ENCODE measurements at regions not wholly inside any gene's neighbourhood (a gene's known extent, or its start where the extent isn't known, plus 50 kb on each side); places are given as distances from the start of the nearest gene placed in this dataset.

GRCh38 chr18:72342933-72343332 is 201.2 kb downstream of the CBLN2 start:
- DNase-seq, result no peak

- no peak for DNase-seq
These were observed 204.2 kb downstream of the CBLN2 start for GRCh38 chr18:72339976-72340375.

GRCh38 chr18:72336786-72337185 is 207.4 kb downstream of the CBLN2 start:
- peak in 1 of 3 experiments; percentile 61 for DNase-seq

- no peak for DNase-seq
These were observed 214.6 kb downstream of the CBLN2 start for GRCh38 chr18:72329533-72329932.

DNA sequence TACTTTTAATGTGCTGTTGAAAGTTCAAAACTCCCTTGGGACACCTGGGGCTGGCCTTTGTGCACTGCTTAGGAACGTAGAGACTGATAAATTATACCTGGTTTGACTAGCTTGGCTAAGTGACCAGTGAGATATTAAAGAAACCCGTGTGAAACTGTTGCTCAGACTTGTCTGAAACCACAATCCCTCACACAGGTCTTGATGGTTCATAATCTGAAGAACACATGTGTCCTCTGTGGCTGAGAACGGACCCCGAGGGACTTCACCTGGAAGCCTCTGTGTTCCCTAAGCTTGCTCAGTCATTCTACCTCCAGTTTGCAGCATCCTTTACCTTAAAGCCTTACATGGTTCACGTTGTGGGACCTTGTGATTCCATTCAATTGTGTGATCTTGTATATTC is 218.8 kb downstream of the CBLN2 start:
- DNase-seq, result no peak

DNA sequence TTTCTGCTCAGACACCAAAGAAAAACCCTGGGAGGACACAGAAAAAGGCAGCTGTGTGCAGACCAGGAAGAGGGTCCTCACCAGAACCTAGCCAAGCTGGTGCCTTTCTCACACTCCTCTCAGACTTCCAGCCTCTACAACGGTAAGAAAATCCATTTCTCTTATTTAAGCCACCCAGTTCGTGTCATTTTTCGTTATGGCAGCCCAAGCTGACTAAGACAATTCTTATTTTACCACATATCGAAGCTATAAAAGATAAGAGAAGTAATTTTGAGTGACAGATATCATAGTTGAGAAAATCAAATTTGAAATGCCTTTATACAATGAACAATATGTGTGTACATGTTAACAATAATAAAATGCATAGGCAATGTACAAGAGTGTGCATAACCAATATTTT is 219.5 kb downstream of the CBLN2 start:
- no peak for DNase-seq

DNA sequence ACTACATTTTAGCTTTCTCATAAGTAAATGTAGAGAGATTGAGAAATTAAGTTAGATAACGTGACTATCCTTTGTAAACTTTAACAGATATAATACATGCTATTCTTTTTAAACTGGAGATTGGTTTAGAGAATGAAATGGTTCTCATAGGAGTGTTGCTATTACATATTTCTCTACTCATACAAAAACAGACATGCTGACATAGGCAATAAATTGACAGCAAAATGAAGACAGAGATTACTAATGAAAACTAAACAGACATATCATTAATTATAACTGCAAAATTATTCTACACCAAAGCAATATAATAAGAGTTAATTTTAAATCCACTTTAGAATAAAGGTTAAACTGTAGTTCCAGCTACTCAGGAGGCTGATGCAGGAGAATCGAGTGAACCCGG is 227.6 kb downstream of the CBLN2 start:
- no peak for DNase-seq

DNA sequence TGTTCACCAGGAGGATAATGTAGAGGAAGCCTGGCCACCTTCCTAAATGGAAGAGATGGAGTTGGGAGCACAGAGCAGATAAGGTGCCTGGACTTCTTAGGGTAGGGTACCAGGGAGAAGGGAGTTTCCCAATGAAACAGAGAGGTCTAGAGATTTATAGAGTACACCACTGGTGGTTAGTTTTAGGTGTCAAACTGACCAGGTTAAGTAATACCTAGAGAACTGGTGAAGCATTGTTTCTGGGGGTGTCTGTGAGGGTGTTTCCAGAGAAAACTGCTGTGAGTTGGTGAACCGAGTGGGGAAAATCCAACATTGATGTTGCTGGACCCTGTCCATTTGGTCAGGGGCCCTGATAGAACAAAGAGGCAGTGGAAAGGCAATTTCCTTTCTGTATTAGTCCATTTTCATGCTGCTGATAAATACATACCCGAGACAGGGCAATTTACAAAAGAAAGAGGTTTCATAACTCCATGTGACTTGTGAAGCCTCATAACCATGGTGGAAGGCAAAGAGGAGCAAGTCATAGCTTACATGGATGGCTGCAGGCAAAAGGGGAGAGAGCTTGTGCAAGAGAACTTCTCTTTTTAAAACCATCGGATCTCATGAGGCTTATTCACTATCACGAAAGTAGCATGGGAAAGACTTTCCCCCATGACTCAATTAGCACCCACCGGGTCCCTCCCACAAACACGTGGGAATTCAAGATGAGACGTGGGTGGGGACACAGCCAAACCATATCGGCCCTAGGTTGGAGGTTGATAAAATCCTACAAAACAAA is 260.8 kb downstream of the CBLN2 start:
- DNase-seq, result no peak

DNA sequence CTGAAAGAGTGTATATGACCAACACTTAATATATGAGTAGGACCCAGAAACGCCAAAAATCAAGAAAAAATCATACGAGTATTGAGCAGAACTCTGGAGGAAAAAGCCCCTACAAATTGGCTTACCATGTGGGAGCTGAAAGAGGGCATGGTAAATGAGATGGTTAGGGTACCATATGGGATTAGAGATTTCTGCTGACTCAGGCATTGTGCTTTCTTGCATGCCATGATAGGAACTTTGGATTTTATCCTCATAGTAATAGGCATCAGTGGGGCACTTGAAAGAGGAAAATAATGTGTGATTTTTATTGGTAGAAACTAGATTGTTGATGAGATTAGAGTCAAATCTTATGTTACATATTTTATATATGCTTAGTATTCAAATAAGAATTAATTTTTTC is 271.1 kb downstream of the CBLN2 start:
- DNase-seq, result no peak

DNA sequence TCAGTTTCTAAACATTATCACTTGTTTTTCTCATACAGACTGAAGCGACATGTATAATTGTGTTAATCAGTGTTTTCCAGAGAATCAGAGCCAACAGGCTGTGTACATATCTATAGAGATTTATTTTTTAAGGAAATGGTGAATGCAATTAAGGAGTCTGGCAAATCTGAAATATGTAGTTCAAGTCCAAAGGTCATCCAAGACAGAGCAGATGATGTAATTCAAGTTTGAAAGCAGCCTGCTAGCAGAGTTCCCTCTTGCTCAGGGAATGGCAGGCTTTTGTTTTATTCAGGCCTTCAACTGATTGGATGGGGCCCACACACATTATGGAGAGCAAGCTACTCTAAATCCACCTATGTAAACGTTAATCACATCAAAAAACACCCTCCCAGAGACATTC is 282.6 kb downstream of the CBLN2 start:
- DNase-seq, result peak in 1 of 3 experiments; percentile 27

- DNase-seq, result no peak
These were observed 298.1 kb downstream of the CBLN2 start for GRCh38 chr18:72246076-72246475.

- DNase-seq, result peak in 2 of 3 experiments; percentile 88 to 98
These were observed 308.7 kb downstream of the CBLN2 start for GRCh38 chr18:72235422-72235821.

DNA sequence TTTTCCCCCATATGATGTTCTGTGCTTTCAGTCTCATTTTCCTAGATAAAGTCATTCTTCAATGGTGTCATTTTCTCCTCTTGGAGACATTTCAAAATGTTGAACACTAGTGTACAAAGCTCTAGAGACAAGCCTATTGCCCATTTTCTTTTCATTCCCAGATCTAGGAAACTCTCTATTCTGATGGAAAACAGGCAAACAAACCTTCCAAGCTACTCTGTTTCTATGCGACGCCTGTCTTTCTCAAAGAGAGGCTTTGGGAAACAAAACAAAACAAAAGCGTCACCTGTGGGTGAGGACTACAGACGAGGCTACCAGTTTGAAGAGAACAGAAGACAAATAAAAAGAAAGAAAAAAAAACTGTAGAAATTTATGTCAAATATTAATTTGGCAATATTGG is 311.0 kb downstream of the CBLN2 start:
- DNase-seq, result peak in 1 of 3 experiments; percentile 40

- no peak for DNase-seq
These were observed 311.5 kb downstream of the CBLN2 start for GRCh38 chr18:72232644-72233043.

GRCh38 chr18:72225958-72226357 is 318.2 kb downstream of the CBLN2 start:
- no peak for DNase-seq

- no peak for DNase-seq
These were observed 320.4 kb downstream of the CBLN2 start for GRCh38 chr18:72223733-72224132.

- no peak for DNase-seq
These were observed 335.0 kb downstream of the CBLN2 start for GRCh38 chr18:72208920-72209676.

GRCh38 chr18:72207280-72207679 is 336.9 kb downstream of the CBLN2 start:
- DNase-seq, result peak in 1 of 3 experiments; percentile 24

GRCh38 chr18:72206814-72207213 is 337.3 kb downstream of the CBLN2 start:
- DNase-seq, result peak in 1 of 3 experiments; percentile 67

DNA sequence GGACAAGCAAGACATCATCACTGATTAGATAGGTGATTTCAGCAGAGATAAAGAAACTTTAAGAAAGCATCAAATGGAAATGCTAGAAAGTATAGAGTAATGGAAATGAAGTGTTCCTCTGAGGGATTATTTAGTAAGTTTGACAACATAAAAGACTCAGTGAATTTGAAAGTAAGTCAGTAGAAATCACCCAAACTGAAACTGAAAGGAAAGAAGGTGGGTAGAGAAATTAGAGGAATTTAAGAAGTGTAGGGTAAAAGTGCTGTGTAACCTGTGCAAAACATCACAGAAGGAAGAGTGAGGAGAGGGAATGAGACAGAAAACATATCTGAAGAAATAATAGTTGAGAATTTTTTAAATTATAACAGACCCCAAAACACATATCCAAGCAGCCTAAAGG is 343.1 kb downstream of the CBLN2 start:
- DNase-seq, result no peak

DNA sequence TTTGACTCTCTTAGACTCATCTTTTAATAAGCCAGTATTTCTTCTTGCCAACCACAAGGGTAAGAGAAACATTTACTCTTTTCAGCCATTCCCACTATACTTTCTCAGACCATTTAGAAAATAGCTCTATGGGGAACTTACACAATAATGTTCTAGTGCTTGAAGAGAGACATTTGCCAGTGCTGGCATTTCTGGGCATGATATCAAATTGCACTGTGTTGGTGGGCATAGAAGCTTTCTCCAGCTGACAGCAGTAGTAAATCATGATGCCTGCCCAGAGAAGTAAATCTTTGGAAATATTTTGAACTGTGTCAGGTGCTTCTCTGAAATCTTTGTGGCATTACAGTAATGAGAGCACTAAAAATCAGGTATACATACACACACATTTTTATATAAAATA is 346.6 kb downstream of the CBLN2 start:
- DNase-seq, result no peak

GRCh38 chr18:72194072-72194471 is 350.1 kb downstream of the CBLN2 start:
- no peak for DNase-seq

DNA sequence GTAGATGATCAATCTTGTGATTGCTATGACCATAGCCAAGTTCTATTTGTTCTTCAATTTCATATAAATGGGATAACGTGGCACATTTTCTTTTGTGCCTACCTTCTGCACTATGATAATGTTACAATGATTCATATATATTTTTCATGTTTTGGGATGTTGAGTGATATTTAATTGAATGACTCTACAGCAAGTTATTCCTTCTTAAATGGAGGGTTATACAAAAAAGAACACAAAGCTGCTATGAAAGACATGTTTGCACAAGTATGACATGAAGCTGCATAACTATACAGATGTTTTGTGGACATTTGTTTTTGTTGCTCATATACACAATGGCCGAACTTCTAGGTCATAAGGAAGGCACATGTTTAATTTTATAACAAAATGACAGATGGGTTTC is 356.2 kb downstream of the CBLN2 start:
- no peak for DNase-seq

- no peak for DNase-seq
These were observed 362.8 kb downstream of the CBLN2 start for GRCh38 chr18:72181241-72181764.
